ENCODE measurements at regions not wholly inside any gene's neighbourhood (a gene's known extent, or its start where the extent isn't known, plus 50 kb on each side); places are given as distances from the start of the nearest gene placed in this dataset.

GRCh38 chr4:110848787-110849186 is 225.9 kb upstream of the PITX2 start:
- no peak overlapping the region for H3K4me2 ChIP-seq
- DNase-seq (ENCODE audit: low read depth in 1 of 2, low spot score in 1 of 2), result no peak
- H3K4me3 ChIP-seq, result no peak overlapping the region
- no peak for ATAC-seq
- no peaks in the 10 kb centered on the region for H3K4me1 ChIP-seq
- CTCF ChIA-PET, result interaction anchor here (1.2 kb wide), 1 partner anchor 13 kb away, joined by 3 read pairs; no protein-coding TSS in a partner anchor
- no peak overlapping the region for H3K27ac ChIP-seq
- no peak for FAIRE-seq
- TF ChIP-seq KDM5A (IDR thresholded peaks at IDR 0.05), result no peak
- no peak for TF ChIP-seq MAFK (IDR thresholded peaks at IDR 0.05; ENCODE audit: partially characterized antibody)
- TF ChIP-seq NFE2L2 (conservative IDR thresholded peaks at IDR 0.05; ENCODE audit: low read length), result no peak
- TF ChIP-seq CEBPB (IDR thresholded peaks at IDR 0.05), result no peak
- no peak for TF ChIP-seq HOXB5 (CRISPR knock-in tag; IDR thresholded peaks at IDR 0.05)
- TF ChIP-seq NR3C1 (IDR thresholded peaks at IDR 0.05), result no peak
- no peak for TF ChIP-seq RCOR1 (IDR thresholded peaks at IDR 0.05; ENCODE audit: low read depth, low read length)
- TF ChIP-seq HOXA7 (CRISPR knock-in tag; IDR thresholded peaks at IDR 0.05), result no peak
- no peak for TF ChIP-seq CBX8 (IDR thresholded peaks at IDR 0.05)
- no peak for TF ChIP-seq CHD2 (IDR thresholded peaks at IDR 0.05; ENCODE audit: low read length, partially characterized antibody)
- no peak for TF ChIP-seq RARB (CRISPR knock-in tag; IDR thresholded peaks at IDR 0.05)
- TF ChIP-seq PHF8 (IDR thresholded peaks at IDR 0.05; ENCODE audit: borderline replicate concordance, low read depth), result no peak
- TF ChIP-seq POLR2A (IDR thresholded peaks at IDR 0.05; ENCODE audit: low read length), result no peak
- TF ChIP-seq FOSL2 (IDR thresholded peaks at IDR 0.05), result no peak
- no peak for TF ChIP-seq FOSL2 (CRISPR knock-in tag; IDR thresholded peaks at IDR 0.05)
- TF ChIP-seq JUN (IDR thresholded peaks at IDR 0.05), result no peak
- no peak for TF ChIP-seq HES2 (IDR thresholded peaks at IDR 0.05)
- TF ChIP-seq CBX2 (IDR thresholded peaks at IDR 0.05; ENCODE audit: borderline replicate concordance, low read depth), result no peak
- no peak for TF ChIP-seq HEYL (CRISPR knock-in tag; IDR thresholded peaks at IDR 0.05)
- POLR2A ChIA-PET, result no interaction called here
- WGBS (ENCODE audit: missing lambda C conversion rate), result 14% methylated on average over 1 of the region's 1 CpG
- no peaks in the 10 kb centered on the region for H3K9me3 ChIP-seq

- WGBS (ENCODE audit: missing lambda C conversion rate), result 60% methylated on average over 6 of the region's 6 CpGs
- ATAC-seq (no peak), FAIRE-seq (no peak), DNase-seq (ENCODE audit: low read depth in 1 of 2, low spot score in 1 of 2) (no peak)
- Histone ChIP-seq H3K4me3 (no peak overlapping the region), H3K27ac (no peak overlapping the region), H3K4me2 (no peak overlapping the region), H3K4me1 (0 out of 3 replicates have a peak, but pooled peaks cover 2% of the 10 kb centered on the region), H3K9me3 (no peaks in the 10 kb centered on the region)
- ChIA-PET CTCF (no interaction called here), POLR2A (no interaction called here)
- TF ChIP-seq SMC3 (IDR thresholded peaks at IDR 0.05), result no peak
- no peak for TF ChIP-seq HDAC2 (IDR thresholded peaks at IDR 0.05)
- no peak for TF ChIP-seq RARB (CRISPR knock-in tag; IDR thresholded peaks at IDR 0.05)
- no peak for TF ChIP-seq HOXB13 (CRISPR knock-in tag; IDR thresholded peaks at IDR 0.05; ENCODE audit: low read depth)
- TF ChIP-seq EHMT2 (IDR thresholded peaks at IDR 0.05; ENCODE audit: low read depth), result no peak
- no peak for TF ChIP-seq E2F6 (IDR thresholded peaks at IDR 0.05; ENCODE audit: borderline replicate concordance, low read depth)
- no peak for TF ChIP-seq CBX8 (IDR thresholded peaks at IDR 0.05)
- no peak for TF ChIP-seq ELK1 (IDR thresholded peaks at IDR 0.05; ENCODE audit: low read depth, low read length)
- no peak for TF ChIP-seq ZSCAN20 (CRISPR knock-in tag; IDR thresholded peaks at IDR 0.05)
- TF ChIP-seq POLR2A (IDR thresholded peaks at IDR 0.05; ENCODE audit: low read length), result no peak
- TF ChIP-seq EHF (CRISPR knock-in tag; IDR thresholded peaks at IDR 0.05), result no peak
- TF ChIP-seq NFE2L2 (conservative IDR thresholded peaks at IDR 0.05; ENCODE audit: low read length), result no peak
- no peak for TF ChIP-seq TP53 (CRISPR knock-in tag; IDR thresholded peaks at IDR 0.05)
- TF ChIP-seq MAFK (IDR thresholded peaks at IDR 0.05; ENCODE audit: partially characterized antibody), result no peak
- no peak for TF ChIP-seq ZC3H11A (IDR thresholded peaks at IDR 0.05)
- TF ChIP-seq NR3C1 (IDR thresholded peaks at IDR 0.05), result no peak
Observed at GRCh38 chr4:110849461-110849860, 226.6 kb upstream of the PITX2 start.
